IgD-negative memory B cell (primary cell): ENCODE measurements at regions not wholly inside any gene's neighbourhood (a gene's known extent, or its start where the extent isn't known, plus 50 kb on each side); places are given as distances from the start of the nearest gene placed in this dataset.

Source experiments
- H3K27ac Mint-ChIP-seq, 3 donors: one replicate each; pipeline ENCODE4 v1.8.0; 2020 to 2022; ENCODE audit warnings: mild to moderate bottlenecking in 3 of 3, mixed read lengths in 3 of 3, moderate library complexity in 1 of 3
- H3K27me3 Mint-ChIP-seq: one replicate; pipeline ENCODE4 v1.8.0; 2021; ENCODE audit warnings: mixed read lengths
- H3K36me3 Mint-ChIP-seq: one replicate; pipeline ENCODE4 v1.8.0; 2020; ENCODE audit warnings: mild to moderate bottlenecking, mixed read lengths
- H3K4me1 Mint-ChIP-seq, 3 donors: one replicate each; pipeline ENCODE4 v1.8.0; 2020 to 2022; ENCODE audit warnings: mixed read lengths in 3 of 3, mild to moderate bottlenecking in 1 of 3
- H3K4me3 Mint-ChIP-seq, 4 donors: one replicate each; pipeline ENCODE4 v1.8.0; 2020 to 2022; ENCODE audit warnings: mild to moderate bottlenecking in 4 of 4, mixed read lengths in 4 of 4, moderate library complexity in 3 of 4
- H3K9me3 Mint-ChIP-seq, 3 donors: one replicate each; pipeline ENCODE4 v1.8.0; 2020 to 2021; ENCODE audit warnings: mixed read lengths in 3 of 3, mild to moderate bottlenecking in 1 of 3

DNA sequence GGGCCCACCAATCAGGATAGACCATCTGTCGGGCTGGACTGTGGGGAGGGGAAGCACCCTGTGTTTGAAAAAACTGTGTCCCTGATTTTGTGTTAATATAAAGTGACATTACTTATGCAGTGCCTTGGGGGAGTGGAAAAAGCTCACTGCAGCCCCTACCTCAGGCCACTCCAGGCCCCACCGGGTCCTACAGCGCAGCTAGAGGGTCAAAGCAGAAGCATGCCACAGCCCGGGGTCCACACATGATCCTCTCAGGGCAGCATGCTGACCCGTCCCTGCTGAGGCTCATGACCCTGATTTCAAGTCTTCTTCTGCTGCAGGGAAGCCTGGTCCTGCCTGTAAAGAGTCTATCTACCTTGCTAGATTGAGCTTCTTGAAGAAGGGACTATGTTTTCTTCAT, 133.0 kb upstream of the PLCB4 start:
- no peaks in the 10 kb centered on the region for H3K27me3 Mint-ChIP-seq
- H3K4me3 Mint-ChIP-seq = no peak overlapping the region
- no peak overlapping the region for H3K27ac Mint-ChIP-seq
- peaks cover 0 to 7% (median 3%) of the 10 kb centered on the region in 3 donors for H3K9me3 Mint-ChIP-seq
- no peaks in the 10 kb centered on the region for H3K4me1 Mint-ChIP-seq
- H3K36me3 Mint-ChIP-seq = no peaks in the 10 kb centered on the region

DNA sequence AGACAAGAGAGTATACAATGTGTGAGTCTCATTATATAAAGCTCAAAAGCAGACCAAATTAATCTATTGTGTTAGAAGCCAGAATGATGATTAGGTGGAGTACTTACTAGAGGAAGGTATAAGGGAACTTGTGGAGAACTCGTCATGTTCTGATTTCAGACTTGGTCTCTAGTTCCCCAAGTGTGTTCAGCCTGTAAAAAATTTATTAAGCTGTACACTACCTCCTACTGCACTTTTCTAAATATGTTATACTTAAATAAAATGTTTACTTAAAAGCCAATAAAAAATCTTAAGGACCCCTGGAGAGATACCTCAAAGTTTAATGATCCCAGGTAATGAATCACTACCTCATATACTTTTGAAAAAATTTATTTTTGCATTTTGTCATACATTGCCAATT, 130.4 kb upstream of the PLCB4 start:
- peak overlapping the region in 1 of 3 donors; percentile 9 for H3K27ac Mint-ChIP-seq

DNA sequence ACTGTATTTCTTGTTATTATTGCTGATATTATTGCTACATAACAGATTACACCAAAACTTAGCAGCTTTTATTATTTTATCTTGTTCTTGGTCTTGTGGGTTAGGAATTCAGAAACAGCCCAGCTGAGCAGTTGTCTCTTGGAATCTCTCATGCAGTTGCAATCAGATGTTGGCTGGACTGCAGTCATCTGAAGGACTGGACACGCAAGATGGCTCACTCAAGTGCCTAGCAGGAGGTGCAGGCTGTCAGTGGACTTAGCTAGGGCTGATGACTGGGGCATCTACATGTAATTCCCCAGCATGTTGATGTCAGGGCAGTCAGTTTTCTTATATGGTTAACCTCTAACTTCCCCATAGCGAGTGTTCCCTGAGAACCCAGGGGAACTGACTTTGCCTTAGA, 128.6 kb upstream of the PLCB4 start:
- Mint-ChIP-seq H3K9me3 (peaks cover 0 to 2% (median 1%) of the 10 kb centered on the region in 3 donors), H3K27me3 (no peaks in the 10 kb centered on the region), H3K27ac (no peak overlapping the region), H3K4me3 (no peak overlapping the region), H3K36me3 (no peaks in the 10 kb centered on the region), H3K4me1 (no peaks in the 10 kb centered on the region)

More for the DNA sequence above, 130.4 kb upstream of the PLCB4 start:
- Mint-ChIP-seq H3K9me3 (peaks cover 0 to 3% (median 1%) of the 10 kb centered on the region in 3 donors), H3K4me3 (no peak overlapping the region), H3K36me3 (no peaks in the 10 kb centered on the region), H3K4me1 (no peaks in the 10 kb centered on the region), H3K27me3 (no peaks in the 10 kb centered on the region)

DNA sequence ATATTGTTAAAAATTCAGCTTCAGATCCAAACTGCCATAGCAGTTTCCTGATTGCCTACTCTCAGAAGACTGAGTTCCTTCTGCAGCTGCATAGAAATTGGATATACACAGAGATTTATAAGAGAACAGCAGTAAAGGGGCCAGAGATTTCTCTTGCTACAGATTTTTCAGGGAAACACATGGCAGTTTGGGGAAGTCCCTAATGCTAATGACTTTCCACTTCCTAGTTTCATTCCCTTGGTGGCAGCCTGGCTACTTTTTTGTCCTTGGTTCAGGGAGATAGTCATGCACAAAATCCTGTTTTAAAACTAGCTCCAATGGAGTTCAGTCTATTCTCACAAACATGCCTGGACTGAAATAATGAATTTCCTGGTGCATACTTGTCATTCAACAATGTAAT, 125.3 kb upstream of the PLCB4 start:
- Mint-ChIP-seq H3K4me3 (no peak overlapping the region), H3K36me3 (no peaks in the 10 kb centered on the region)

DNA sequence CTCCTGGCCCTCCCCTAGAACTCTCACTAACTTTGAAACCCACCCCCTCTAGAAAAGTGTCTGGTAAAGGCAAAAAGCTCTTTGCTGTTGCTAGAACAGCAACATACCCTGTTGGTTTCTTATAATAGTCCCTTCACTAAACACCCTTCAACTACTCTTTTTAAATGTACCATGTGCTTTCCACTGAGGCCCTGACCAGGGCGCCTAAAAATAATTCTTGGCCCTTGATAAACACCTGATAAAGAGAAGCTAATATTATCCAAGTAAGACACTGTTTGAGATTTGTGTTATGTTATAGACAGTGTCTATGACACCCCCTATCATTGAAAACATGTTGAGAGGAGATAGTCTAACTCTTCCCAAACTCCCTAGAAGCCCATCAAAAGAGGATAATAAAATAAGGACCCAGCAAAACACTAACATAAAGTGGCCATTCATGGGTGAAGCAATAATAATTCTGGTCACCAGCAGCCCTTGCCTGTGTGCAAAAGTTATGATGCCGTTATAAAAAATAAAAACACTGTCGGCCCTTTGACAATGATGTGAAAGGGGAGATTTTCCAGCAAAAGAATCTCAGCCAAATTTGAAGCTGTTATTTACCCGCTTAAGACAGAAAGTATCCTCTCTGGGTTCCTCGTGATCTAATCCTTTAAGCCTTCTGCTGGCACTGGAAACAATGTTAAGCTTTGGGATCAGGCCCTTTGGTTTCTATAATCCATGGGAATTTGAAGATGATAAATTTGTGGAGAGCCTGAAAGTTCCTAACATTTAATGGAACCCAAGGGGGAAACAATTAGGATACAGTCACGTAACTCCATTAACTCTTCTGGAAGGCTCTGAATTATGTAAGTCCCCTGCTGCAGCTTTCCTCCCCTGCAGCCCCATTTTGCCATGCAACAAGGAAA, 122.6 kb upstream of the PLCB4 start:
- no peak overlapping the region for H3K27ac Mint-ChIP-seq
- no peak overlapping the region for H3K4me3 Mint-ChIP-seq
- H3K4me1 Mint-ChIP-seq = no peaks in the 10 kb centered on the region
- H3K36me3 Mint-ChIP-seq = no peaks in the 10 kb centered on the region
- peaks cover 0 to 4% (median 0%) of the 10 kb centered on the region in 3 donors for H3K9me3 Mint-ChIP-seq
- H3K27me3 Mint-ChIP-seq = no peaks in the 10 kb centered on the region

More for the DNA sequence above, 125.3 kb upstream of the PLCB4 start:
- Mint-ChIP-seq H3K27me3 (no peaks in the 10 kb centered on the region), H3K27ac (no peak overlapping the region), H3K4me1 (no peaks in the 10 kb centered on the region), H3K9me3 (peaks cover 0 to 2% (median 0%) of the 10 kb centered on the region in 3 donors)

DNA sequence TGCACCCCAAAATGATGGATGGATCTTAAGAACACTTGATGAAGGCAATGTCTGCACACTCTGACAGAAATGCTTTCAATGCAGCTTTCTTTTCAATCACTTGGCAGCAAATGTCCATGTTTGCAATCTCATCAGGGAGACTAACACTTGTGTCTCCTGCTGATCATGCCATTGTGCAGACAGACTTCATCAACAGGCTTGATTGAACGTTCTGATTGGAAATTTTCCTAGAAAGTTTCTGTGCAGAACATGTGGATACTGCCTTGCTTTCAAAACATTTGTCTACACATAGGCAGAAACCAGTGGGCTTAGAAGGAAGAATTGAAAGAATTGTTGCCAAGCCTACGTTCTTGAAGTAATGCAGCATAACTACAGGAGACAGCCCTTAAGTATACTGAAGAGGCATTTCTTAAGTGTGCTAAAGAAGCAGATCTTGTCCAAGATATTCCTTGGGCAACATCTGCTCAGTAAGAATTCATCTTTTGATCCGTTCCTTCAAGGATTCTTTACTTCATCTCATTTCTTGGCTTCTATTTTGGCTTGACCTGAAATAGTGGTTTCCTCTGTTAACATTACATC, 120.4 kb upstream of the PLCB4 start:
- Mint-ChIP-seq H3K27ac (no peak overlapping the region), H3K36me3 (no peaks in the 10 kb centered on the region), H3K4me1 (no peaks in the 10 kb centered on the region), H3K27me3 (no peaks in the 10 kb centered on the region), H3K4me3 (no peak overlapping the region), H3K9me3 (peaks cover 0 to 6% (median 0%) of the 10 kb centered on the region in 3 donors)

DNA sequence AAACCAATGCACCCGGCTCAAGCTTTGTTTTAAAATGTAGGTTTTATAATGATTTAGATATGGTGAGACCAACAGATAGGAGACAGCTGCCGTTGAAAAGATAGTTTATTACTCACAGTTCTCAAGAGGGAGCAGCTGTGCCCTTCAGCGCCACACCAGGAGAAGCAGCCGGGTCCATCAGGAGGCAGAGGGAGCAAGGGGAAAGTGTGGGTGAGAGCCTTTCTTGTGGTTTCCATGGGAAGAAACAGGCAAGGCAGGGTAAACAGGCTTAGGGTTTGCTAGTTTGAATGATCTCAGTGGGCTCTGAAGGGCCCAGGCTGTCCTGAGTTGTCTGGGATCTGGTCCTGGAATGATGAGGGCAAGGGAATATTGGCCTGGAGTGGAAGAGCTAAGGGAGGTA, 117.7 kb upstream of the PLCB4 start:
- Mint-ChIP-seq H3K4me3 (no peak overlapping the region), H3K27me3 (no peaks in the 10 kb centered on the region), H3K27ac (no peak overlapping the region), H3K9me3 (peaks cover 0 to 6% (median 4%) of the 10 kb centered on the region in 3 donors), H3K36me3 (no peaks in the 10 kb centered on the region), H3K4me1 (no peaks in the 10 kb centered on the region)

DNA sequence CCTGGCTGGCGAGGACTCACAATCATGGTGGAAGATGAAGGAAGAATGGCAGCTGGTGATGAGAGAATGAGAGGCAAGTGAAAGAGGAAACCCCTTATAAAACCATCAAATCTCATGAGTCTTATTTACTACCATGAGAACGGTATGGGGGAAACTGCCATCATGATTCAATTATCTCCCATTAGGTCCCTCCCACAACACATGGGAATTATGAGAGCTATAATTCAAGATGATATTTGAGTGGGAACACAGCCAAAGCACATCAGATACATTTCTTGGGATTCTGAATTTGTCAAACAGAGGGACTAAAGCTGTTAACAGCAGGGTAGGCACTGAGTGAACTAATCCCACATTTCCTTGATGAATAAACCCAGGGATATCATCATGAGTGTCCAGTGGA, 116.2 kb upstream of the PLCB4 start:
- Mint-ChIP-seq H3K9me3 (peaks cover 0 to 4% (median 4%) of the 10 kb centered on the region in 3 donors), H3K4me1 (no peaks in the 10 kb centered on the region), H3K4me3 (peak overlapping the region in 1 of 4 donors; percentile 2), H3K36me3 (no peaks in the 10 kb centered on the region), H3K27me3 (no peaks in the 10 kb centered on the region), H3K27ac (no peak overlapping the region)

DNA sequence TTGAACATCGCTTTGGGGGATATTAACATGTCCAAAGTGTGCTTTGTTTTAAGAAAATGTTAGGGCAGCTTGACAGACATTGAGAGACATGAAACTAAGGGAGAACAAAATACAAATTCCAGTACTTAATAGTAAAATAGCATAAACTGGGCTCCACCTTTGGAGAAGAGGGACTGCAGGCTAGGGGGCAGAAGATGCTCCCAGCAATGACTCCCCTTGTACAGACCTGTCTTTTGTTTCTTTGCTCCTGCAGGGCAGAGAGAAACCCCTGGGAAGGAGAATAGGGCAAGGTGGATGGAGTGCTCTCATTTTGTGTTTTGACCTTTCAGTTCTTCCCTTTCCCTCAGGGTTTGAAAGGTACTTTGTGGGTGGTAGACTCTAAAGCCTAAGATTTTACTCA, 115.6 kb upstream of the PLCB4 start:
- Mint-ChIP-seq H3K9me3 (peaks cover 0 to 4% (median 4%) of the 10 kb centered on the region in 3 donors), H3K4me3 (no peak overlapping the region), H3K4me1 (no peaks in the 10 kb centered on the region), H3K36me3 (no peaks in the 10 kb centered on the region), H3K27me3 (no peaks in the 10 kb centered on the region), H3K27ac (no peak overlapping the region)

DNA sequence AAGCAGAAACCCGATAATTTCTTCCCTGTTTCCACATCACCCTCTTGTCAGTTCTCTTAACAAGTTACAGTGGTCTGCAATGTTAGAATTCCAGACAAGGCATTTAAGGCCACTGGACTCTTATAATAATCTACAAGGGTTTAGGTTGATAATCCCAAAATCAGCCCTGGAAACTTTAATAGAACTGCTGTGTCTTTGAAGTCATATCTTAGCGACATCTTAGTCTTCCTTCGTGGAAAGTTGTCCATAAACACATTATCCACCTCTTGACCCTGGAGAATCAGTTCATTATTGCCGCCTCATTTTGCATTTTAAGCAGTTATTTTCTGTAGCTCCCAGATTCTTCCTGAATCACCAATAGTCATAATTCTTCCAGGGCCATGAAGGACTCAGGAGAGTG, 108.6 kb upstream of the PLCB4 start:
- H3K36me3 Mint-ChIP-seq = peaks cover 5% of the 10 kb centered on the region
- no peaks in the 10 kb centered on the region for H3K27me3 Mint-ChIP-seq
- peaks cover 2 to 13% (median 3%) of the 10 kb centered on the region in 3 donors for H3K9me3 Mint-ChIP-seq
- no peak overlapping the region for H3K4me3 Mint-ChIP-seq
- H3K4me1 Mint-ChIP-seq = peaks cover 0 to 1% (median 0%) of the 10 kb centered on the region in 3 donors
- H3K27ac Mint-ChIP-seq = no peak overlapping the region

DNA sequence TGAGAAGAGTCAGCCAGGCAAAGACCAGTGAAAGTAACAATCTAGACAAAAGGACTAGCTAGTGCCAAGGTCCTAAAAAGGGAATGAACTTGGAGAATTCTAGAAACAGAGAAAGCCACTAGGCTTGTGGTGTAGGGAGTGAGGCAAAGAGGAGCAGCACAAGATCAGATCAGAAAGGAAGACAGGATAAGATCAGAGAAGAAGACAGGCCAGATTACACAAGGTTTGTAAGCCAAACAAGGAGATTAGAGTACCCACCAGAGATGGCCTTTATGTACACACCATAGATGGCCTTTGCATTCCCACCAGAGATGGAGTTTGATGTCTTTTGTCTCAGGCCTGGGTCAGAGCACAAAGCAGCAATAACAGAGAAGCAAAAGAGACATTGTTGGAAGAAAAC, 105.6 kb upstream of the PLCB4 start:
- Mint-ChIP-seq H3K36me3 (peaks cover 5% of the 10 kb centered on the region), H3K4me1 (peaks cover 0 to 1% (median 0%) of the 10 kb centered on the region in 3 donors), H3K9me3 (peaks cover 3 to 13% (median 6%) of the 10 kb centered on the region in 3 donors), H3K27me3 (no peaks in the 10 kb centered on the region), H3K4me3 (no peak overlapping the region), H3K27ac (no peak overlapping the region)

DNA sequence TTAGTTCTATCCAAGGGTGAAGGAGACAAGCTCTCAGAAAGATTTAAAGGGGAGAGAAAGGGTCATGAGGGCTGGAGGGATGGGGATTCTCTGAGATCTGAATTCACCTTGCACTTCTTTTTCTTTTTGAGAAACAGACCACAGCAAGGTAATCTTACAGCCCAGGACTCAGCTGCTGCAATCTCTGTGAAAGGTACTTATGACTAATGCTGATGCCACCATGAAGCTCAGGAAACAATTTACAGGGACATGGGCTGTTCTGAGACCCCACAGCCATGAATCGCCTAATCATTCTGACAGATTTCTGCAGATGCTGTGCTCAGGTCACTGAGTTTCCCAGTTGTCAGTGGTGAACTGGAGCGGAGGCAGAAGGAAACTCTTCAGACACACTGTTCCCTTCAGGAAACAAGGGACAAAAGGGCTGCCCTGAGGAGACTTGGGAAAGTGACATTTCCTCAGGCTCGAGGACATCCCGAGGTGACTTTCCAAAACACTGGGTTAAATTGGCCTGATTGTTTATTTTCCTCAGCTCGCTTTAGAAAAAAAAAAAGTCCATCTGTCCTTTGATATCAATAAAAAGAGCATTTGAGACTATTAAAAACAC, 103.8 kb upstream of the PLCB4 start:
- Mint-ChIP-seq H3K4me1 (peaks cover 0 to 1% (median 0%) of the 10 kb centered on the region in 3 donors), H3K36me3 (peaks cover 5% of the 10 kb centered on the region), H3K4me3 (no peak overlapping the region), H3K9me3 (peaks cover 3 to 17% (median 7%) of the 10 kb centered on the region in 3 donors), H3K27ac (no peak overlapping the region), H3K27me3 (no peaks in the 10 kb centered on the region)

DNA sequence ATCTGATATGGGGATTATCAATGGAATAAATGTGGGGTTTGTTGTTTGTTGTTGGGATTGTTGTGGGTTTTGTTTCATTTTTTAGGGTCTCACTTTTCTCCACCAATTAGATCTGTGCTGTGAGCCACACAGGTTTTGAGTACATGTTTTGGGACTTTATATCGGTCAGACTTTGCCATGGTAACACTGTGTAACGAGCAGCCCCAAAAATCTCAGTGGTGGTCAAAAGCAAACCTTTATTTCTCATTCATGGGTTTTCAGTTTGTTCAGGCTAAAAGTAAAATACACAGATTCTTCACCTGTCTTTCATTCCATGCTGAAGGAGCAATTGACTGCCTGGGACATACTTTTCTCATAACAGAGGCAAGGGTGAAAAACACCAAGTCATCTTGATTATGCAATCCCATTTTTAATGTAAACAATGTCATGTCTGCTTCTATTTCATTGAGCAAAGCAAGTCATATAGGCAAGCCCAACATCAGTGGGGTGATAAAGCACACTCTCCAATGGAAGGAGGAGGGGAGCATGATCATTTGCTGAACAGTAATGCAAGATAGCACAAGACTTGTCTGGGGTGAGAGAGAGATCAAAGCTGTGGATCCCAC, 101.1 kb upstream of the PLCB4 start:
- no peaks in the 10 kb centered on the region for H3K27me3 Mint-ChIP-seq
- H3K4me1 Mint-ChIP-seq = peaks cover 0 to 1% (median 0%) of the 10 kb centered on the region in 3 donors
- H3K4me3 Mint-ChIP-seq = peak overlapping the region in 1 of 4 donors; percentile 25
- peaks cover 1 to 10% (median 7%) of the 10 kb centered on the region in 3 donors for H3K9me3 Mint-ChIP-seq
- no peak overlapping the region for H3K27ac Mint-ChIP-seq
- H3K36me3 Mint-ChIP-seq = peaks cover 5% of the 10 kb centered on the region

DNA sequence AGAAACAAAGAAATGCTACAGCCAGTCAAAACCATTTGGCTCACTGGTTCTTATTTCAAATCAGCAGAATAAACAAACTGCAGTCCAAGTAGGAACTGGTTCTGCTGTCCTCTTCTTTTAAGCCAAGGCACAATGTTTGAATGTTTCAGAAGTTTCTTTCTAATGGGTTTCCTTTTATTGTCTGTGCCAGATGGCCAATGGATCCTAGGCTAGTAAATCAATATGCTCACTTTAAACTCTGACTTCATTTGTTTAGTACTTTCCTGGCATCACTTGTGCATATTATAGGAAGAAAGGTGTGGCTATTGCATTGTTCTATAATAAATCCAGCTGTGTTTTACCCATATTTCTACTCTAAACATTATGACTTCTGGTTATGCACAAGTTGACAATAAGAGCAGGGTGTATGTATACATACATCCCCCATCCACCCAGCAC, 99.7 kb upstream of the PLCB4 start:
- peaks cover 1 to 7% (median 4%) of the 10 kb centered on the region in 3 donors for H3K9me3 Mint-ChIP-seq

More for the DNA sequence above, 99.7 kb upstream of the PLCB4 start:
- no peaks in the 10 kb centered on the region for H3K27me3 Mint-ChIP-seq
- H3K4me1 Mint-ChIP-seq = peaks cover 0 to 1% (median 0%) of the 10 kb centered on the region in 3 donors
- H3K4me3 Mint-ChIP-seq = no peak overlapping the region
- peaks cover 4% of the 10 kb centered on the region for H3K36me3 Mint-ChIP-seq
- no peak overlapping the region for H3K27ac Mint-ChIP-seq
